ENCODE measurements at regions not wholly inside any gene's neighbourhood (a gene's known extent, or its start where the extent isn't known, plus 50 kb on each side); places are given as distances from the start of the nearest gene placed in this dataset.
A peak's percentile ranks its signal among the peaks of the same experiment; 100 is the strongest.

GRCh38 chr7:1290679-1291356 lies 58.1 kb downstream of the UNCX start:
- peak; percentile 80 for DNase-seq (ENCODE audit: low read depth)
- H3K4me3 ChIP-seq (ENCODE audit: low read length): peak overlapping the region; percentile 56
- TF ChIP-seq, protein P1, sequence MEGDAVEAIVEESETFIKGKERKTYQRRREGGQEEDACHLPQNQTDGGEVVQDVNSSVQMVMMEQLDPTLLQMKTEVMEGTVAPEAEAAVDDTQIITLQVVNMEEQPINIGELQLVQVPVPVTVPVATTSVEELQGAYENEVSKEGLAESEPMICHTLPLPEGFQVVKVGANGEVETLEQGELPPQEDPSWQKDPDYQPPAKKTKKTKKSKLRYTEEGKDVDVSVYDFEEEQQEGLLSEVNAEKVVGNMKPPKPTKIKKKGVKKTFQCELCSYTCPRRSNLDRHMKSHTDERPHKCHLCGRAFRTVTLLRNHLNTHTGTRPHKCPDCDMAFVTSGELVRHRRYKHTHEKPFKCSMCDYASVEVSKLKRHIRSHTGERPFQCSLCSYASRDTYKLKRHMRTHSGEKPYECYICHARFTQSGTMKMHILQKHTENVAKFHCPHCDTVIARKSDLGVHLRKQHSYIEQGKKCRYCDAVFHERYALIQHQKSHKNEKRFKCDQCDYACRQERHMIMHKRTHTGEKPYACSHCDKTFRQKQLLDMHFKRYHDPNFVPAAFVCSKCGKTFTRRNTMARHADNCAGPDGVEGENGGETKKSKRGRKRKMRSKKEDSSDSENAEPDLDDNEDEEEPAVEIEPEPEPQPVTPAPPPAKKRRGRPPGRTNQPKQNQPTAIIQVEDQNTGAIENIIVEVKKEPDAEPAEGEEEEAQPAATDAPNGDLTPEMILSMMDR (conservative IDR thresholded peaks at IDR 0.05; ENCODE audit: low read length): peak; percentile 32

- no peak for DNase-seq (ENCODE audit: low read depth)
- TF ChIP-seq, protein P1 (conservative IDR thresholded peaks at IDR 0.05; ENCODE audit: low read length): no peak
- peak overlapping the region; percentile 56 for H3K4me3 ChIP-seq (ENCODE audit: low read length)
These were observed 58.7 kb downstream of the UNCX start for GRCh38 chr7:1291357-1291689.

- H3K4me3 ChIP-seq (ENCODE audit: low read length): no peak overlapping the region
- TF ChIP-seq, protein P1 (conservative IDR thresholded peaks at IDR 0.05; ENCODE audit: low read length): no peak
- no peak for DNase-seq (ENCODE audit: low read depth)
These were observed 59.4 kb downstream of the UNCX start for GRCh38 chr7:1291845-1292765.

- DNase-seq (ENCODE audit: low read depth): no peak
- H3K4me3 ChIP-seq (ENCODE audit: low read length): no peak overlapping the region
- TF ChIP-seq, protein P1 (conservative IDR thresholded peaks at IDR 0.05; ENCODE audit: low read length): no peak
These were observed 60.5 kb downstream of the UNCX start for GRCh38 chr7:1292972-1293830.

GRCh38 chr7:1293950-1294411 lies 61.3 kb downstream of the UNCX start:
- TF ChIP-seq, protein P1 (conservative IDR thresholded peaks at IDR 0.05; ENCODE audit: low read length): no peak
- no peak overlapping the region for H3K4me3 ChIP-seq (ENCODE audit: low read length)
- no peak for DNase-seq (ENCODE audit: low read depth)

DNA sequence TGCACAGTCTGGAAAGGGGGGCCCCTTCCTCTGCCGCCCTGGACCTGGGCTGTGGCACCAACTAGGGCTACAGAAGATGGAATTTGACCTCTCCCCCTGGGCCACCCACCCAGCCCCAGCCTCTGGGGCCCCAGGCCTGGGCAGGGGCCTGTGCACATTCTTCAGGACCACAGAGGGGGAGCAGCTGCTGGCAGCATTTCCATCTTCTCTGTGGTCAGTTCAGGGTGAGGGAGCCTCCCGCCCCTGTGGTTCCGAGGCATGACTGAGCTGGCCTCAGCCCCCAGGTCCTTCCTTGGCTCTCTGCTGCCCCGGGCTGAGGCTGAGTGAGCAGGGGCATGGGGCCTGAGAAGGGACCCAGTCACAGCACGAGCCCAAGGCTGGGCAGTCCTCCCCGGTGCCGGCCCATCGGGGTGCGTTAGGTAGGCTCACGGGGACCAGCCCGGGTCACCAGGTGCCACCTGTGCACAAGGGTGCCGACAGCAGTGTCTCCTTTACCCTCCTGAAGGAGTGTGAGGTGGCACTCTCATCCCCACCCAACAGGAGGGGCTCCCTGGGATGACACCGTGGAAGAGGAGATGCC lies 63.2 kb downstream of the UNCX start:
- DNase-seq (ENCODE audit: low read depth): no peak
- TF ChIP-seq, protein P1 (conservative IDR thresholded peaks at IDR 0.05; ENCODE audit: low read length): no peak

More for the DNA sequence above, 63.2 kb downstream of the UNCX start:
- H3K4me3 ChIP-seq (ENCODE audit: low read length): no peak overlapping the region

All from AG10803 (cell line).